Loucy (cell line): ENCODE measurements at regions not wholly inside any gene's neighbourhood (a gene's known extent, or its start where the extent isn't known, plus 50 kb on each side); places are given as distances from the start of the nearest gene placed in this dataset.

Experiments used
- H2AFZ ChIP-seq: fragments of 200-600 bp; sonication (generic); 2 replicates; pipeline ENCODE4 v1.6.0; 2016; ENCODE audit warnings: antibody characterized with exemption, mild to moderate bottlenecking, low read length, moderate library complexity
- H3F3A ChIP-seq: fragments of 200-600 bp; 2 replicates; pipeline ENCODE4 v1.6.0; 2016; ENCODE audit warnings: antibody characterized with exemption, low read depth, mild to moderate bottlenecking
- H3K27me3 ChIP-seq: fragments of 200-600 bp; sonication (generic); 2 replicates; pipeline ENCODE4 v1.6.1; 2014; ENCODE audit warnings: low read length, mild to moderate bottlenecking; ENCODE audit not compliant: insufficient read depth, poor library complexity, severe bottlenecking
- H3K36me3 ChIP-seq: fragments of 200-600 bp; sonication (generic); 2 replicates; pipeline ENCODE4 v1.6.1; 2016; ENCODE audit warnings: low read length; ENCODE audit not compliant: insufficient read depth
- H3K4me1 ChIP-seq: fragments of 200-600 bp; sonication (generic); 2 replicates; pipeline ENCODE4 v1.5.1; 2014; ENCODE audit warnings: low read length, mild to moderate bottlenecking; ENCODE audit not compliant: insufficient read depth, poor library complexity, severe bottlenecking
- H3K4me2 ChIP-seq: fragments of 200-600 bp; sonication (generic); 2 replicates; pipeline ENCODE4 v1.6.0; 2014; ENCODE audit warnings: antibody characterized with exemption, low read length, low read depth, mild to moderate bottlenecking; ENCODE audit not compliant: poor library complexity, severe bottlenecking
- H3K4me3 ChIP-seq: fragments of 200-600 bp; sonication (generic); 2 replicates; pipeline ENCODE4 v1.5.1; 2014; ENCODE audit warnings: low read length, mild to moderate bottlenecking, mixed read lengths; ENCODE audit not compliant: poor library complexity, severe bottlenecking
- H3K79me2 ChIP-seq: fragments of 200-600 bp; sonication (generic); 2 replicates; pipeline ENCODE4 v1.6.1; 2014; ENCODE audit warnings: low read length; ENCODE audit not compliant: insufficient read depth
- H3K9ac ChIP-seq: fragments of 200-600 bp; sonication (generic); 2 replicates; pipeline ENCODE4 v1.6.0; 2014; ENCODE audit warnings: mild to moderate bottlenecking, low read depth, low read length, moderate library complexity; ENCODE audit not compliant: poor library complexity, severe bottlenecking
- H3K9me2 ChIP-seq: fragments of 200-600 bp; sonication (generic); replicated peaks from 2 replicates; pipeline ENCODE4 v1.6.1; 2016; ENCODE audit warnings: low read depth, low read length, mixed read lengths
- H3K9me3 ChIP-seq: fragments of 200-600 bp; sonication (generic); 2 replicates; pipeline ENCODE4 v1.6.1; 2014; ENCODE audit warnings: mild to moderate bottlenecking, antibody characterized with exemption, low read length, low read depth; ENCODE audit not compliant: insufficient read depth
- H4K20me1 ChIP-seq: fragments of 200-600 bp; sonication (generic); 2 replicates; pipeline ENCODE4 v1.6.0; 2014; ENCODE audit warnings: antibody characterized with exemption, low read length, mild to moderate bottlenecking; ENCODE audit not compliant: insufficient read depth, poor library complexity, severe bottlenecking
- CTCF ChIP-seq: fragments of 200-600 bp; sonication (generic); conservative IDR thresholded peaks from 2 replicates; pipeline ENCODE4 v1.5.1; 2014; ENCODE audit warnings: mild to moderate bottlenecking, antibody characterized with exemption, low read length
- EZH2phosphoT487 ChIP-seq: fragments of 200-600 bp; IDR thresholded peaks from 2 replicates; pipeline ENCODE4 v1.6.1; 2018; ENCODE audit warnings: antibody characterized with exemption, mild to moderate bottlenecking, moderate library complexity, borderline replicate concordance

DNA sequence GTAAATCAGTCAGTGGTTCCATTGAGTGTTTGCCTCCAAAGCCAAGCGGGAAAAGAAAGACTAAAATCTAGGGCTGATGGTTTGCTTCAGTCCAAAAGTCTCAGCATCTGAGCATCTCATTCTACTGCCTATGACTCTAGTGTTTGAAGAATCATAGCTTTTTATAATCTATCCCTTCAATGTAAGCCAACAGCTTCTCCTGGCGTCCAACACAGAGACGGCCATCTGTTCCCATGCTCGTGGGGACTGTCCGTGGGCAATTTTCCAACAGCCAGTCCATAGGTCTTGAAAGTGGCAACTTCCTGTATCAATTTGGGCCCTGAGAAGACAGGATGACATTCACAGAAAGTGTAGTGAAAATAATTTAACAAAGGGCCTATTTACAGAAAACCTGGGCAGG, 544.4 kb upstream of the TMEM132C start:
- Histone ChIP-seq H4K20me1 (no peaks in the 10 kb centered on the region), H3K36me3 (no peaks in the 10 kb centered on the region), H3F3A (no peaks in the 10 kb centered on the region), H3K79me2 (no peaks in the 10 kb centered on the region), H3K9ac (no peak overlapping the region), H2AFZ (no peak overlapping the region), H3K9me2 (no peaks in the 10 kb centered on the region), H3K27me3 (no peaks in the 10 kb centered on the region), H3K4me3 (no peak overlapping the region), H3K9me3 (no peaks in the 10 kb centered on the region; the same call in 1 of the 2 replicates), H3K4me1 (no peaks in the 10 kb centered on the region), H3K4me2 (no peak overlapping the region)
- TF ChIP-seq CTCF (no peak), EZH2phosphoT487 (no peak)

DNA sequence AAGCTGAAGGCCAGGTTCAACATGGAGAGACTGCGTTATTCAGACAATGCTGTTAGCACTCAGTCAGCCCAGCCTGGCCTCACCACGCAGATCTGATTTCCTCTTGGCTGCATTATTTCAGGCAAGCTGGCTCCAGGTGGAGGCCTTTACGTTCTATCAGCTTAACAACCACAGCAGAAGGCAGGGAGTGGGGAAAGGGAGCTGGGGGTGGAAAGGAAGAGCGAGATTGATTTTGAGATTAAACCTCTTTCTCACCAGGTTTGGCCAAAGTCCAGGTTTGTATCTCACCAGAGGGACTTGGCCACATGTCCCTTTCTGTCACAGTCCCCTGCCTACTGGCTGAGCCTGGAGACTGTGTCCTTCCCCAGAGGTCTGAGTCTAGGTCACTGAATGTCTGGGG, 543.7 kb upstream of the TMEM132C start:
- no peaks in the 10 kb centered on the region for H3K79me2 ChIP-seq
- no peaks in the 10 kb centered on the region for H3K27me3 ChIP-seq
- no peak overlapping the region for H3K4me2 ChIP-seq
- no peaks in the 10 kb centered on the region; the same call in 1 of the 2 replicates for H3K9me3 ChIP-seq
- H3K9me2 ChIP-seq, result no peaks in the 10 kb centered on the region
- no peaks in the 10 kb centered on the region for H3K4me1 ChIP-seq
- H2AFZ ChIP-seq, result no peak overlapping the region
- no peak for TF ChIP-seq CTCF
- no peak for TF ChIP-seq EZH2phosphoT487
- H3K4me3 ChIP-seq, result no peak overlapping the region
- H3F3A ChIP-seq, result no peaks in the 10 kb centered on the region
- H4K20me1 ChIP-seq, result no peaks in the 10 kb centered on the region
- H3K36me3 ChIP-seq, result no peaks in the 10 kb centered on the region
- H3K9ac ChIP-seq, result no peak overlapping the region

DNA sequence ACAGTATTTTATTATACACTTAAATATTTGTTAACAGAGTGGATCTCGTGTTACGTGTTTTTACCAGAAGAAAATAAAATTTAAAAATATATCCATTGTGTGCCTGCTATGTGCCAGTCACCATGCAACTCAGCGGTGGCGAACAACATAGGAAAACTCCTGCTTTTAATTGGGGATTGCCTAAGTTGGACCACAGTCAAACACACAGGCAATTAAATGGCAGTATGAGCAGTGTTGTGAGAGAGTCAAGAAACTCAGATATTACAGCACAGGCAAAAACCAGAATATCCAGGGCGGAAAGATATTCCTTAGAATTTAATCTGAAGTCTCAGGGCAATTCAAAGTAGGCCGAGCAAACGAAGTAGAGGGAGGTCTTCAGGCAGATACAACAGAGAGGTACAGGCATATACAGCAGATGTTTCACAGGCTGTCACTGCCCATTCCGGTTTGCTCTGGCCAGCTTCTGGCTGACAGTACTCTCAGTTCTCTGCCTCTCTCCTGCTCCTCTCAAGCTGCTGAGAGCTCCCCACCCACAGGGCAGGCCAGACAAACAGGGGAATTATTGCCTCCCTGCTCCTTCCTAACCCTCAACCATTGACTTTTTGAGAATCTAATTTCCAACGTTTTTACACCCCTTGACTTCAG, 540.2 kb upstream of the TMEM132C start:
- H3K4me1 ChIP-seq, result no peaks in the 10 kb centered on the region
- H3K9me2 ChIP-seq, result no peaks in the 10 kb centered on the region
- no peak overlapping the region for H3K4me3 ChIP-seq
- no peak overlapping the region for H2AFZ ChIP-seq
- H3K36me3 ChIP-seq, result no peaks in the 10 kb centered on the region
- H3K9ac ChIP-seq, result no peak overlapping the region
- no peaks in the 10 kb centered on the region for H3F3A ChIP-seq
- H3K27me3 ChIP-seq, result no peaks in the 10 kb centered on the region
- H4K20me1 ChIP-seq, result no peaks in the 10 kb centered on the region
- H3K9me3 ChIP-seq, result no peaks in the 10 kb centered on the region; the same call in 1 of the 2 replicates
- H3K4me2 ChIP-seq, result no peak overlapping the region
- TF ChIP-seq CTCF (no peak), EZH2phosphoT487 (no peak)
- no peaks in the 10 kb centered on the region for H3K79me2 ChIP-seq
